AG04450 (cell line): ENCODE measurements at regions not wholly inside any gene's neighbourhood (a gene's known extent, or its start where the extent isn't known, plus 50 kb on each side); places are given as distances from the start of the nearest gene placed in this dataset.

ENCODE experiments used
- CTCF ChIA-PET: fragments of 300-600, 350-600 bp; formaldehyde crosslinking; extraction: SDS; loops from one replicate; lab custom pipeline; 2022; ENCODE audit warnings: antibody characterized with exemption, inconsistent platforms; lab: Charles Lee
- POLR2A ChIA-PET: fragments of 350-600 bp; formaldehyde crosslinking; extraction: SDS; loops from one replicate; lab custom pipeline; 2021; ENCODE audit warnings: antibody characterized with exemption, inconsistent platforms; lab: Yijun Ruan, JAX
- DNase-seq: peaks from one replicate; pipeline ENCODE4 v3.0.0-alpha.2; 2011; ENCODE audit warnings: low read depth, low spot score
- H3K27ac ChIP-seq: one replicate; pipeline ENCODE4 v1.5.1; 2012; ENCODE audit warnings: low read depth, low read length, control low read depth
- H3K27me3 ChIP-seq: one replicate; pipeline ENCODE4 v1.6.0; 2012; ENCODE audit warnings: low read length; ENCODE audit not compliant: control insufficient read depth, insufficient read depth
- H3K4me3 ChIP-seq: 2 replicates; pipeline ENCODE4 v1.5.1; 2011; ENCODE audit warnings: mild to moderate bottlenecking, low read depth, low read length, control low read depth
- H3K9me3 ChIP-seq: 2 replicates; pipeline ENCODE4 v1.5.1; 2012; ENCODE audit warnings: low read length; ENCODE audit not compliant: control insufficient read depth, insufficient read depth
- CTCF ChIP-seq: IDR thresholded peaks from 2 replicates; pipeline ENCODE4 v1.5.1; 2011; ENCODE audit warnings: low read depth, low read length, control low read depth, inconsistent platforms

- Histone ChIP-seq H3K27me3 (no peaks in the 10 kb centered on the region), H3K27ac (no peak overlapping the region), H3K9me3 (no peaks in the 10 kb centered on the region), H3K4me3 (no peak overlapping the region)
- TF ChIP-seq CTCF, result no peak
- POLR2A ChIA-PET, result no interaction called here
- no peak for DNase-seq
- CTCF ChIA-PET, result no interaction called here
Measured at GRCh38 chr9:32844259-32844658, 60.9 kb downstream of the TMEM215 start.

- Histone ChIP-seq H3K9me3 (no peaks in the 10 kb centered on the region), H3K4me3 (no peak overlapping the region), H3K27ac (no peak overlapping the region), H3K27me3 (no peaks in the 10 kb centered on the region)
- POLR2A ChIA-PET, result no interaction called here
- CTCF ChIA-PET, result no interaction called here
- no peak for DNase-seq
- no peak for TF ChIP-seq CTCF
Measured at GRCh38 chr9:32854271-32854670, 70.9 kb downstream of the TMEM215 start.

GRCh38 chr9:32855752-32856151, 72.4 kb downstream of the TMEM215 start:
- Histone ChIP-seq H3K9me3 (no peaks in the 10 kb centered on the region), H3K27me3 (no peaks in the 10 kb centered on the region), H3K27ac (no peak overlapping the region), H3K4me3 (no peak overlapping the region)
- no peak for TF ChIP-seq CTCF
- POLR2A ChIA-PET, result no interaction called here
- CTCF ChIA-PET, result no interaction called here
- no peak for DNase-seq

GRCh38 chr9:32863291-32863690, 80.0 kb downstream of the TMEM215 start:
- H3K27me3 ChIP-seq, result no peaks in the 10 kb centered on the region
- ChIA-PET POLR2A (no interaction called here), CTCF (no interaction called here)
- no peaks in the 10 kb centered on the region for H3K9me3 ChIP-seq
- no peak for DNase-seq
- no peak overlapping the region for H3K4me3 ChIP-seq
- H3K27ac ChIP-seq, result no peak overlapping the region
- no peak for TF ChIP-seq CTCF

- H3K4me3 ChIP-seq, result no peak overlapping the region
- H3K9me3 ChIP-seq, result no peaks in the 10 kb centered on the region
- H3K27me3 ChIP-seq, result no peaks in the 10 kb centered on the region
- no peak for TF ChIP-seq CTCF
- no peak for DNase-seq
- ChIA-PET POLR2A (no interaction called here), CTCF (no interaction called here)
- no peak overlapping the region for H3K27ac ChIP-seq
Measured at GRCh38 chr9:32864971-32865370, 81.6 kb downstream of the TMEM215 start.
